ENCODE measurements at regions not wholly inside any gene's neighbourhood (a gene's known extent, or its start where the extent isn't known, plus 50 kb on each side); places are given as distances from the start of the nearest gene placed in this dataset.

- H3K4me1 ChIP-seq (ENCODE audit: insufficient read depth, low read length), result peaks cover 14% of the 10 kb centered on the region
- no peak for DNase-seq (ENCODE audit: insufficient read length, low spot score, missing footprints)
- H3K4me2 ChIP-seq (ENCODE audit: insufficient read depth, low read length), result no peak overlapping the region
- no peak for TF ChIP-seq CTCF (IDR thresholded peaks at IDR 0.05; ENCODE audit: extremely low read depth, low read depth, low read length)
- no peak overlapping the region for H3K4me3 ChIP-seq (ENCODE audit: insufficient read depth, low read length)
- H3K79me2 ChIP-seq (ENCODE audit: insufficient read depth, low read length), result no peaks in the 10 kb centered on the region
- H4K20me1 ChIP-seq (ENCODE audit: insufficient read depth, low read length), result no peaks in the 10 kb centered on the region
- peaks cover 18% of the 10 kb centered on the region for H3K27me3 ChIP-seq (ENCODE audit: insufficient read depth, low read length)
- no peaks in the 10 kb centered on the region for H3K9me3 ChIP-seq (ENCODE audit: low read depth, low read length)
- no peak overlapping the region for H2AFZ ChIP-seq (ENCODE audit: low read length)
- H3K36me3 ChIP-seq (ENCODE audit: insufficient read depth, low read length), result no peaks in the 10 kb centered on the region
- H3K27ac ChIP-seq (ENCODE audit: low read depth, low read length), result no peak overlapping the region
These were observed 63.5 kb upstream of the HDDC2 start for GRCh38 chr6:125365230-125365629.

- Histone ChIP-seq H3K27ac (ENCODE audit: low read depth, low read length) (no peak overlapping the region), H2AFZ (ENCODE audit: low read length) (no peak overlapping the region), H3K79me2 (ENCODE audit: insufficient read depth, low read length) (no peaks in the 10 kb centered on the region), H3K4me1 (ENCODE audit: insufficient read depth, low read length) (peaks cover 14% of the 10 kb centered on the region), H3K9me3 (ENCODE audit: low read depth, low read length) (no peaks in the 10 kb centered on the region), H3K4me3 (ENCODE audit: insufficient read depth, low read length) (no peak overlapping the region), H3K27me3 (ENCODE audit: insufficient read depth, low read length) (peaks cover 18% of the 10 kb centered on the region), H3K4me2 (ENCODE audit: insufficient read depth, low read length) (no peak overlapping the region), H4K20me1 (ENCODE audit: insufficient read depth, low read length) (no peaks in the 10 kb centered on the region), H3K36me3 (ENCODE audit: insufficient read depth, low read length) (no peaks in the 10 kb centered on the region)
- DNase-seq (ENCODE audit: insufficient read length, low spot score, missing footprints), result no peak
- no peak for TF ChIP-seq CTCF (IDR thresholded peaks at IDR 0.05; ENCODE audit: extremely low read depth, low read depth, low read length)
These were observed 65.4 kb upstream of the HDDC2 start for GRCh38 chr6:125367036-125367782.

- H2AFZ ChIP-seq (ENCODE audit: low read length), result peak overlapping the region; percentile 42
- H3K9me3 ChIP-seq (ENCODE audit: low read depth, low read length), result no peaks in the 10 kb centered on the region
- no peaks in the 10 kb centered on the region for H3K4me1 ChIP-seq (ENCODE audit: insufficient read depth, low read length)
- H3K4me2 ChIP-seq (ENCODE audit: insufficient read depth, low read length), result no peak overlapping the region
- no peak for DNase-seq (ENCODE audit: insufficient read length, low spot score, missing footprints)
- no peaks in the 10 kb centered on the region for H3K79me2 ChIP-seq (ENCODE audit: insufficient read depth, low read length)
- H3K36me3 ChIP-seq (ENCODE audit: insufficient read depth, low read length), result no peaks in the 10 kb centered on the region
- no peak overlapping the region for H3K27ac ChIP-seq (ENCODE audit: low read depth, low read length)
- no peaks in the 10 kb centered on the region for H4K20me1 ChIP-seq (ENCODE audit: insufficient read depth, low read length)
- H3K4me3 ChIP-seq (ENCODE audit: insufficient read depth, low read length), result no peak overlapping the region
- peaks cover 7% of the 10 kb centered on the region for H3K27me3 ChIP-seq (ENCODE audit: insufficient read depth, low read length)
- no peak for TF ChIP-seq CTCF (IDR thresholded peaks at IDR 0.05; ENCODE audit: extremely low read depth, low read depth, low read length)
These were observed 68.6 kb upstream of the HDDC2 start for GRCh38 chr6:125370343-125370742.

- Histone ChIP-seq H2AFZ (ENCODE audit: low read length) (no peak overlapping the region), H3K9me3 (ENCODE audit: low read depth, low read length) (no peaks in the 10 kb centered on the region), H3K4me3 (ENCODE audit: insufficient read depth, low read length) (no peak overlapping the region), H3K4me1 (ENCODE audit: insufficient read depth, low read length) (peaks cover 5% of the 10 kb centered on the region), H3K27ac (ENCODE audit: low read depth, low read length) (no peak overlapping the region), H3K79me2 (ENCODE audit: insufficient read depth, low read length) (no peaks in the 10 kb centered on the region), H4K20me1 (ENCODE audit: insufficient read depth, low read length) (no peaks in the 10 kb centered on the region), H3K4me2 (ENCODE audit: insufficient read depth, low read length) (no peak overlapping the region), H3K27me3 (ENCODE audit: insufficient read depth, low read length) (no peaks in the 10 kb centered on the region), H3K36me3 (ENCODE audit: insufficient read depth, low read length) (no peaks in the 10 kb centered on the region)
- TF ChIP-seq CTCF (IDR thresholded peaks at IDR 0.05; ENCODE audit: extremely low read depth, low read depth, low read length), result no peak
- no peak for DNase-seq (ENCODE audit: insufficient read length, low spot score, missing footprints)
These were observed 73.2 kb upstream of the HDDC2 start for GRCh38 chr6:125375013-125375412.
